T-helper 2 cell (primary cell): ENCODE measurements at regions not wholly inside any gene's neighbourhood (a gene's known extent, or its start where the extent isn't known, plus 50 kb on each side); places are given as distances from the start of the nearest gene placed in this dataset.

Experiments
- DNase-seq, 5 experiments: peaks; one replicate each; pipeline versions ENCODE4 v3.0.0 to v3.0.0-alpha.2; 2012 to 2022

DNA sequence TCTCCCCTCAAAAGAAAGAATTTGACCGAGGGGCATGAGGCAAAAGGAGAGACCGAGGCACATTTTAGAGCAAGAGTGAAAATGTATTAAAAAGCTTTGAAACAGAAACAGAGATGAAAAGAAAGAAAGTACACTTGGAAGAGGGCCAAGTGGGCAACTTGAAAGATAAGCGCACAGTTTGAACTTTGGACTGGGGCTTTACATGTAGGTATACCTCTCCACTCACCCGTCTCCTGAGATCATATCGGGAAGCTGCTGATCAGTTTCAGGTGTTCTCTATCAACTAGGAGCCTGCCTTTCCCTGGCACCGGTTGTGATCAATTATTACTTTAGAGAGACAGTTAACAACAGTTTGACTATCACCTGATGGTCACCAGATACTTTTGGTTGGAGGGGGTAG lies 2666.5 kb downstream of the ARAP2 start:
- DNase-seq, result no peak

DNA sequence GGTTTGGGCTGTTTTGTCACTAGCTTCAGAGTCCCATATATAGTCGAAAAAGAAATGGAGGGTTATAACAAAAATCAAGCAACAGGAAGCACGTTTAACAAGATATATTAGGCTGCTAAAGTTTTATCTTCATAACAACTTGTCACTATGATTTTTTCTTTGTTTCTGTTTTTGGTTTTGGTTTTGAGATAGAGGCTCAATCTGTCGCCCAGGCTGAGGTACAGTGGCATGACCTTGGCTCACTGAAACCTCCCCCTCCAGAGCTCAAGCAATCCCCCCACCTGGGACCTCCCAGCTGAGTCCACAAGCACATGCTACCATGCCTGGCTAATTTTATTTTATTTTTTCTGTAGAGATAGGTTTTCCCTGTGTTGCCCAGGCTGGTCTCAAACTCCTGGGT lies 2664.4 kb downstream of the ARAP2 start:
- no peak for DNase-seq

GRCh38 chr4:33592701-33593100 lies 2651.6 kb downstream of the ARAP2 start:
- DNase-seq, result no peak

DNA sequence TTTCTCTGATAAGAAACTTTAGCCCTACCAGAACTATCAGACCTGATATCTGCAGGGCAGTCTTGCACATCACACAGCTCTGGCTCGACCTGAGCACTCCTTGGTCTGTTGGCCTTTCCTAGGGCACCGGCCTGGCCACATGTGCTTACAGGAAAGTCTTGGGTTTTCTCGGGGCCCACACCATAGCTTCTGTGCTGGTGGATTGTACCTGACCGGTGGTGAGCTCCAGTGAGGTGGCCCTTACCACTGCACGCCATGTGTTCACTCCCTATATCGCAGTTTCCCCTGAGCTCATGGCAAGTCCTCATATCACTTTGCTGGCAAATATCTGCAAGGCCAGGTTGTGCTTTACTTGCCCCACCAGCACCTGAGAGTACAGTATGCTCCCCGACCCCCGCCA lies 2637.4 kb downstream of the ARAP2 start:
- DNase-seq, result no peak

DNA sequence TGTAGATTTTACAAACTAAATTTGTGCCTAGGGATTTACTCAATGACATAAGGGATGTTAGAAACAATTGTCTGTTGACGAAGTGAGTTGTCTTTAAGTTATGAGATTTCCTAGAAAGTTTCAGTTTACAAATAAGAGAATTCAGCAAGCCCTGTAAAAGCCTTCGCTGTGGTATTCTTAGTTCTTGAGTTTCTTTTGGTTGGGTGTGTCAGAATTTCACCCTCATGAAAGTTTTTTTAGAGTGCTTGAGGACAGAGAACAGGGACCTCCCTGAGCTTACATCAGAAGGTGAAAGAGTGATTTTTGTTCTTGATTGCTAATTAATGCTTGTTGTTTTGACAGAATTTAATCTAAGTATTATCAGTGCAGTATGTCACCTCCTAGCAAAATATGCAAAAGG lies 2628.2 kb downstream of the ARAP2 start:
- DNase-seq, result no peak

- DNase-seq, result no peak
These were observed 2618.6 kb downstream of the ARAP2 start for GRCh38 chr4:33625748-33626147.

GRCh38 chr4:33626221-33626620 lies 2618.1 kb downstream of the ARAP2 start:
- no peak for DNase-seq

DNA sequence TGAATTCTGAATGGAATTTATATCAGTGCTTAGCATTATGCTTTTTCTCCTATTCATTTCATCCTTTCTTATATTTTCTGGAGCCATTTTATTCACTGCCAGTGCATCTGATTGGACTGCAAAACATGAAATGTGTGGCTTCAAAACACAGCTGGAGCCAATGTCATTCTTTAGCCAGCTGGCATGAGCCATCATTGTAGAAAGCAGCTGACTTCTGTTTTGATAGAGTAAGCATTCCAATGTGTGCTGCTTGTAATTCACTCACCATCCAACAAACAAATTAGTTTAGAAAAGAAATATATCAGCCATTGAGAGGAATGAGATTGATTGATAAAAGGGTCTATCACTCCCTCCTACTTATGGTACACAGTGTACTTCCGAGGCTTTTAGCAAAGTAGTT lies 2616.0 kb downstream of the ARAP2 start:
- DNase-seq, result no peak

- DNase-seq, result no peak
These were observed 2595.3 kb downstream of the ARAP2 start for GRCh38 chr4:33649015-33649414.

- no peak for DNase-seq
These were observed 2594.8 kb downstream of the ARAP2 start for GRCh38 chr4:33649471-33649870.

- no peak for DNase-seq
These were observed 2594.3 kb downstream of the ARAP2 start for GRCh38 chr4:33650036-33650435.

- no peak for DNase-seq
These were observed 2585.3 kb downstream of the ARAP2 start for GRCh38 chr4:33658971-33659370.

DNA sequence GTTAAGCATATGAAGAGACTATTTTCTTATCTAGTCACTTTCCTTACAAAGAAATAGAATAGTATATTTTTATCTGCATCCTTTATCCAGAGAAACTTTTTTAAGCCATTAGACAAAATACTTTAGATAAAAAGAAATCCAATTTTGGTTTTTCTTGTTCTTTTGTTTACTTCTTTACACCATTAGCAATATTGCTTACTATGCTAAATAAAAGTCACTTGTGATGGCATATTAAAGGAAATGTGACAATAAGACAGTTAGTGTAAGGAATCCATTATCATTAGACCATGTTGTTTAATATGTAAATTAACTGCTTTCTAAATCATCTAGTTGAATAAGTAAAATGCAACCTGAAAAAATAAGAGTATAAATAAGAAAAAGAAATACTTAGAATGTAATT lies 2582.7 kb downstream of the ARAP2 start:
- DNase-seq, result no peak

DNA sequence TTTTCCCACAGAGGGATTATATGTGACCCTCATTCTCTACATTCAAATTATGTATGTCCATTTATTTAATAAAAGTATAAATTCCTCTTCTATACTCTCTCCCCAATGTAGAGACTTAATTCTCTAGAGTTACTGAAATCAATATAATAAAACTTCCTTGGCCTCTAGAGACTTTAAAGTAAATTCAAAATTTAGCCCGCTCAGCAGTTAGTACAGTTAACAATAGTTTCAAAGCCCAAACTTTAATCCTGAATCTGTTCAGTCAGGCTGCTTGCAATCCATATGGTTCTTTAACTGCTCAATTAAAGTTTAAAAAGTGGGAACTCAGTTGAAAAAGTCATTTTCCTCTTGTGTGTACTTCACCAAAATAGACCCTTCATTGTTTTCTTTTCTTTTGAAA lies 2558.4 kb downstream of the ARAP2 start:
- DNase-seq, result no peak

GRCh38 chr4:33696041-33696440 lies 2548.3 kb downstream of the ARAP2 start:
- no peak for DNase-seq

- DNase-seq, result no peak
These were observed 2547.7 kb downstream of the ARAP2 start for GRCh38 chr4:33696586-33696985.

DNA sequence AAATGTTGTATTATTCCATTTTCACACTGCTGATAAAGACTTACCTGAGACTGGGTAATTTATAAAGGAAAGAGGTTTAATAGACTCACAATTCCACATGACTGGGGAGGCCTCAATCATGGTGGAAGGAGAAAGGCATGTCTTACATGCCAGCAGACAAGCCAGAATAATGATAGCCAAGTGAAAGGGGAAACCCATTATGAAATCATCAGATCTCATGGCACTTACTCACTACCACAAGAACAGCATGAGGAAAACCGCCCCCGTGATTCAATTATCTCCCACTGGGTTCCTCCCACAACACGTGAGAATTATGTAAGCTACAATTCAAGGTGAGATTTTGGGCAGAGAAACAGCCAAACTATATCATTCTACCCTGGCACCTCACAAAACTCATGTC lies 2535.1 kb downstream of the ARAP2 start:
- no peak for DNase-seq

DNA sequence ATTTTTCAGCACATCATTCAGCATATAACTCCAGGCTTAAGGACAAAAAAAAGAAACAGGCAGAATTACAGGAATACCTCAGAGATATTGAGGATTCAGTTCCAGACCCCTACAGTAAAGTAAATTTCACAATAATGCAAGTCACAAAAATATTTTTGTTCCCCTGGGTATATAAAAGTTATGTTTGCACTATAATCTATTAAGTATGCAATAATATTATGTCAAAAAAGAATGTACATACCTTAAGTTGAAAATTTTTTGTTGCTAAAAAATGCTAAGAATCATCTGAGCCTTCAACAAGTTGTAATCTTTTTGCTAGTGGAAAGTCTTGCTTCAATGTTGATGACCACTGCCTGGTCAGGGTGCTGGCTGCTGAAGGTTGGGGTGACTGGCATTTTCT lies 2532.5 kb downstream of the ARAP2 start:
- DNase-seq, result no peak

DNA sequence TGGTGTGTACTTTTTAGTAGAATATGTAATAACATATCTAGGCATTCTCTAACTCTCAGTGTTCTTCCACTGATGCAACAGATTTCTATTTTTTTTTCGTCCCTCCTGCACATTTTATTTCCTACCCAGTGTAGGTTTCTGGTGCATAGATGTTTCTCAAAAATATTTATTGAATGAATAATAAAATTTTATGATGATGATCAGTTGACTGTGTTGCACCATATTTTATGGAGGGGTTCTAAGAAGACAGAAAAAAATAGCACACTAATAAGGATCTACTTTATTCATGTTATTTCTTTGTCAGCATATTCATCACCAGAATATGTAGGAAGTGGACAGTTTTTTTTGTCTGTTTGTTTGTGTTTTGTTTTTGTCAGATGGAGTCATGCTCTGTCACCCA lies 2529.3 kb downstream of the ARAP2 start:
- DNase-seq, result no peak

DNA sequence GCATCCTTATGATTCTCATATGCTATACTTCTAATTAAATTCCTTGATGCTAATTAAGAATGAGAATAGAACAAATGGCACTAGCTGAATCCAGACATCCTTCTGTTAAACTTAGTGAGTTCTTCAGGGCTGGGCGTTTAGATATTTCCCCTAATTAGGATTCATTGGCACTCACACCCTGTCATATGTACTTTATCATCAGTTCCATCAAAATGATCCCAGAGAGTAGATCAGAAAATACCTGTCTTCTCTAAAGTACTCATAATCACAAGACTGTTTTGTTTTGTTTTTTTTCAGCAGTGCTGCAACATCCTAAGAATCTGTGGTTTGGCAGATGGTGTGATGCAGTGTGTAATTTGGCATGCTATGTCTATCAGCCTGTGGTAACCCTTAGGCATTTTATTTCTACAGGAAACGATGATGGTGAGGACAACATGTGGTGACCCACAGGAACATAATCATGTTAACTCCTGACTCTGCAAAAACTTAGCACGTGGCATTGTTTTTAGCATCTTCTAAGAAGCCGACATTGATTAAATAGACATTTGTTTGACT lies 2528.4 kb downstream of the ARAP2 start:
- peak in 1 of 5 experiments; percentile 9 for DNase-seq

DNA sequence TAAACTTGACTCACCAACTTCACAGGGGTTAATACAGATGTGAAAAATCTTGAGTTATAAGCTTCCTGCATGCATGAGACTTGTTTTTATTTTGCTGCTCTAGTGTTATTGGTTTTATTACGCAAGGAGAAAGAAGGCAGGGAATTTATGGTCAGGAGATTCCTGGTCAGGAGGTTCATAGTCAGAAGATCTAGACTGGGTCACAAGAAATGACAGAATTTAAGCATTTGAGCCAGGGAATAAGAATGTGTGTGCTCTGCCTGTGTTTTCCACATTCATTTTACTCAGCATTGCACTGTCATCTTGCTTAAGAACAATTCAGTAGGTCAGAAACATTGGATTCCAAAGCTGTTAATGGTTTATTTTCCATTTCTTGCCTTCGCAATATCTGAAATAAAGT lies 2522.1 kb downstream of the ARAP2 start:
- no peak for DNase-seq

- DNase-seq, result no peak
These were observed 2521.4 kb downstream of the ARAP2 start for GRCh38 chr4:33722800-33723516.

DNA sequence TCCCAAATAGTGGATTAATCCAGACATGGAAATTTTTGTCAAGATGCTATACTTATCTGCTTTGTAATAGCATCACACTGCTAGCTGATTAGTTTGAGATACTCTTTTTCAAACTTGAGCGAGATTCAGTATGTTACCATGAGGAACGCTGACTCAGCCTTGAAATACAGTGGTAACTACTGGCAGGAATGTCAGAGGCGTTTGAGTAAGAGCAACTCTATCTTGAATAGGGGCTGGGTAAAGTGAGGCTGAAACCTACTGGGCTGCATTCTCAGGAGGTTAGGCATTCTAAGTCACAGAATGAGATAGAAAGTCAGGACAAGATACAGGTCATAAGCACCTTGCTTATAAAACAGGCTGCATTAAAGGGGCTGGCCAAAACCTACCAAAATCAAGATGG lies 2519.6 kb downstream of the ARAP2 start:
- no peak for DNase-seq

DNA sequence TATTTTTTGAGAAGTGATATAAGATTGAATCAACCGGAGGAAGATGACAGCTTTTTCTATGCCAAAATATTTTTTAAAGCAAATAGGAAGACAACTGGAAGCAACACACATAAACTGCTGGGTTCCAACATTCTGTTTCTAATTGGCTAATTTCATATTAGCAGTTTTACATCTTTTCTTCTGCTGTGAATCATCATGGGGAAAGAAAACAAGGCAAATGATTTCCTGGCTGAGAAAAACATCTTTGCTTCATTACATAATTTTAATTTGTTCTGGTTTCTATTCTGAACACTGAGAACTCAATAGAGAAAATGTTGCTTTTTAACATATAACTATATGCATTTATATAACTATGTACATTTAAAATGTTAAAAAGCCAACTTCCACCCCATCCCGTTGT lies 2518.5 kb downstream of the ARAP2 start:
- DNase-seq, result no peak

DNA sequence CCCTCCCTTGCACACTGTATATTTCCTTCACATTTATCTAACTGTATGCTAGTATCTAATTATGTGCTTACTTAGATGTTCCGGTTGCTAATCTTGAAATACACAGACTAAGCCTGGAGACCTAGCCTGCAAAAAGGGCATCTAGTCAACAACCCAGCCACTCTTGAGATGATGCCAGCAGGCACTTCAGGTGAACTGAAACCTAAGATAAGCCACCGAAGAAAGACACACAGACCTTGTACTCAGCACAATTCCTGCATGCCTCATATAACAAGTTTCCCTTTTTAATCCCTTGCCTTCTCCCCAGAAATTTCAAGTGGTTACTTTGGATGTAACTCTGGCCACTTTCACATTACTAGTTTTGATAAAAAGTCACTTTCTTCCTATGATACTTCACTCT lies 2506.6 kb downstream of the ARAP2 start:
- DNase-seq, result no peak
